HG02642 (cell line): ENCODE measurements at regions not wholly inside any gene's neighbourhood (a gene's known extent, or its start where the extent isn't known, plus 50 kb on each side); places are given as distances from the start of the nearest gene placed in this dataset.

Source experiments
- ATAC-seq: cut with Tn5 transposase; IDR thresholded peaks from one replicate; pipeline ENCODE4 v1.9.1; 2021; ENCODE audit warnings: mild to moderate bottlenecking; ENCODE audit not compliant: unreplicated experiment, poor library complexity

GRCh38 chr11:88405853-88406252 is 68.3 kb upstream of the CTSC start:
- no peak for ATAC-seq

GRCh38 chr11:88404932-88405710 is 67.6 kb upstream of the CTSC start:
- no peak for ATAC-seq

DNA sequence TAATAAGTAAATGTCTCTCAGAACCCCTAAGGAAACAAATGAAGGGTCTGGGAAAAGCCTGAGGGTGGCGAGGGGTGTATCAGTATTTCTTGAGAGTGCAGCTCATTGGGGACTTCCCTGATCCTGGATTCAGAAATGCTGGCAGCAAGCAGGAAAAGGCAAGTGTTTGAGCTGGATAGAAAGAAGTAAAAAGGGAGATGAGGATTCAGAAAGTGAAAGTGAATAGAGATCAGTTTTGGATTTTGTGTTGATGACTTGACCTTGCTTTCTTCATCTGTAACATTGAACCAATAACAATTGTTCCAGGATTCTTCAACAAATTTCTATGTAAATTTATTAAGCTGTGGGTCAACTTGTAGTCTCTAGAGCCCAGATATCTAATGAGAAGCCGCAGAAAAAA is 66.9 kb upstream of the CTSC start:
- ATAC-seq, result no peak

DNA sequence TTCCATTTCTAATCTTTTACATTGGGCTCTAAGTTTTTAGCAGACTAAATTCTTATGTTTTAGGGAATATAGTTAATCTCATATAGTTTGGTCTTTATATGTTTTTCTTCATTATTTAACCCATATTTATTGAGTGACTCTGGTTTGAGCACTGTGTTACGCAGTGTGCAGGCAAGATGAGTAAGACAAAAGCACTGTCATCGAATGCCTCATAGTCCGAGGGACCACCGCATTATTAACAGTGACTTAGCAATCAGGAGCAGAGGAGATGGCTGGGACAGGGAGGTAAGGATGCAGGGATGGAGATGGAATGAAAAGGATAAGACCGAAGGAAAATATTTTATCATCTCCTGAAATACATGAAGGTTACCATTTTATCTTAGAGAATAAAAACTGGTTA is 65.2 kb upstream of the CTSC start:
- no peak for ATAC-seq

- no peak for ATAC-seq
These were observed 64.7 kb upstream of the CTSC start for GRCh38 chr11:88402192-88402715.

DNA sequence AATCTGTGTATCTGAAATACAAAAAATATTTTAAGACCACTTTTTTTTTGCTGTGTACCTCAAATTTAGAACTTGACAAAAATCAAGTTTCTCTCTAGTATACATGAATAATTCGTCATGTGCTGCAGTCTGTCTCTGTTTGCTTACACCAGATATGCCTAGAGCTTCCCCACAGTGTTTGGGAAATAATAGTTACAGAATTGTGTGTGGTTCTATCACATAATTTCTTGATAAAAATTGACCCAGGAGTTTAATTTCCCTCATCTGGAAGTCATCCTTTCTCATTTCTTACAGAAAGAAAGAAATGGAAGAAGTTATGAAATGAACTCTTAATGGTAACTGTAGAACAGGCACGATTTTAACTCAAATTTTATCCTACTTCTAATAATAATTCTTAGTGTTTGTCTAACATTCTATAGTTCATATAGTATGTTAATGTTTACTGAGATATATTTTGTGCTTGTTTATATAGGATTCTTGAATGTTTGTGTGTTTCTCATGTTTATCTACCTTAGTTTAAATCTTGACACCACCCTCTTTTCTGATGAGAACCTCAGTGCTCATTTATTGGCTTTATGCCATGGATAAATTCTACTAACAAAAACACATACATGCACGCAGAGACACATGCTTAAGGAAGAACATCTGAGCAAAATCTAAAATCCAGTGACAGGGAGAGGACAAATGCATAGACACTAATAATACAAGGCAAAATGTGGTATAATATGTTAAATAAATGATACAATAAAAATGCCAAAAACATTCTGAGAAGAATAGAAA is 61.4 kb upstream of the CTSC start:
- ATAC-seq, result no peak

- no peak for ATAC-seq
These were observed 60.8 kb upstream of the CTSC start for GRCh38 chr11:88398372-88398771.

DNA sequence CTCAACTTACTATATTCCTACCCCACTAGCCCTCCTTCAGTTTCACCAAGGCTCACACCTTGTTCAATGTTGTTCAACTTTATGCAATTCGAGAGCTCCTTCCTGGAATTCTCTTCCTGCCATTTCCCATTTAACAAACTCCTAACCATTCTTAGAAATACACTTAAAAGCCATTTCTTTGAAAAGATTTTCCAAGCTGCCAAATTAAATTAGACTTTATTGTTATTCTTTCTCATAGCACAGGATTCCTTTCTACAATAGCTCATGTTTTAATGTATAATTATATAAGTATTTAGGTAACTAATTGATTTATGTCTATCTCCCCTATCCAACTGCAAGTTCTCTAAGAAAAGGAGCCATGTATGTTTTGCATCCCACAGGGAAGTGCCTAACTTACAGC is 52.7 kb upstream of the CTSC start:
- no peak for ATAC-seq

DNA sequence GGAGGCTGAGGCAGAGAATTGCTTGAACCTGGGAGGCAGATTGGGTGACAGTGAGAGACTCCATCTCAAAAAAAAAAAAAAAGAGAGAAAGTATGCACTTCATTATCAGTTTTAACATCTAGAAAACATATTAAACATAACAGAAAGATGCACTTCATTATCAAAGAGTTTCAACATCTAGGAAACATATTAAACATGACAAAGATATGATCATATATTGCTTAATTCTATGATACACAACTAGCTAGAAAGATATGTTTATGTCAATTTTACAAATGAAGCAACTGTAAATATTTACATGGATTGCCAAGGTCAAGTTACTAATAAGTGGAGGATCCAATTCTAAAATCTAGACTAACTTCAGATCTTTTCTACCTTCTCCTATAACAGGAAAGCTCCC is 50.4 kb upstream of the CTSC start:
- ATAC-seq, result no peak
